WTC11 (cell line): ENCODE measurements at regions not wholly inside any gene's neighbourhood (a gene's known extent, or its start where the extent isn't known, plus 50 kb on each side); places are given as distances from the start of the nearest gene placed in this dataset.
"Not testable (repeated sequence)": the region's sequence is repeated elsewhere in the genome, so short reads cannot be mapped to it uniquely, and the experiment has no call there.

Source experiments
- ATAC-seq: fragments of 200-7000 bp; cut with Tn5 transposase; 2 replicates; pipeline ENCODE4 v1.10.0; 2021; ENCODE audit warnings: mild to moderate bottlenecking, moderate library complexity
- CTCF ChIA-PET: fragments of 300-600 bp; sonication (Branson Sonifier 250); formaldehyde crosslinking; loops from one replicate; lab custom pipeline; 2021; ENCODE audit warnings: antibody characterized with exemption; lab: Charles Lee
- POLR2A ChIA-PET: fragments of 350-600 bp; sonication (Branson Sonifier 250); formaldehyde crosslinking; loops from one replicate; lab custom pipeline; 2021; ENCODE audit warnings: antibody characterized with exemption; lab: Charles Lee
- DNase-seq: peaks from one replicate; pipeline ENCODE4 v3.0.0; 2021; ENCODE audit warnings: low spot score
- H3K27ac Mint-ChIP-seq: 2 replicates; pipeline ENCODE4 v1.8.0; 2021; ENCODE audit warnings: mixed read lengths
- H3K27me3 Mint-ChIP-seq: 2 replicates; pipeline ENCODE4 v1.8.0; 2021; ENCODE audit warnings: low read depth, mild to moderate bottlenecking, moderate library complexity, mixed read lengths
- H3K36me3 Mint-ChIP-seq: 2 replicates; pipeline ENCODE4 v1.8.0; 2021; ENCODE audit warnings: mixed read lengths
- H3K4me1 Mint-ChIP-seq: 2 replicates; pipeline ENCODE4 v1.8.0; 2022; ENCODE audit warnings: mixed read lengths
- H3K4me3 Mint-ChIP-seq: 2 replicates; pipeline ENCODE4 v1.8.0; 2021; ENCODE audit warnings: mild to moderate bottlenecking, moderate library complexity, mixed read lengths
- H3K9me3 Mint-ChIP-seq: 2 replicates; pipeline ENCODE4 v1.8.0; 2021; ENCODE audit warnings: mixed read lengths
- ATF1 ChIP-seq: sonication (generic); formaldehyde crosslinking; IDR thresholded peaks from 2 replicates; pipeline ENCODE4 v1.8.1; 2023; ENCODE audit warnings: mild to moderate bottlenecking, moderate library complexity, missing genetic modification reagents
- ETV6 ChIP-seq: sonication (generic); formaldehyde crosslinking; IDR thresholded peaks from 2 replicates; pipeline ENCODE4 v1.8.1; 2022; ENCODE audit warnings: mild to moderate bottlenecking, missing genetic modification reagents
- FOXK1 ChIP-seq: sonication (generic); formaldehyde crosslinking; IDR thresholded peaks from 2 replicates; pipeline ENCODE4 v1.8.0; 2022; ENCODE audit warnings: mild to moderate bottlenecking, moderate library complexity, missing genetic modification reagents
- FOXP1 ChIP-seq: sonication (generic); formaldehyde crosslinking; IDR thresholded peaks from 2 replicates; pipeline ENCODE4 v1.8.0; 2022; ENCODE audit warnings: missing genetic modification reagents, mild to moderate bottlenecking, moderate library complexity, borderline replicate concordance
- FOXP4 ChIP-seq: sonication (generic); formaldehyde crosslinking; IDR thresholded peaks from 2 replicates; pipeline ENCODE4 v1.8.0; 2022; ENCODE audit warnings: mild to moderate bottlenecking, missing genetic modification reagents
- IRF2 ChIP-seq: sonication (generic); formaldehyde crosslinking; IDR thresholded peaks from 2 replicates; pipeline ENCODE4 v1.8.0; 2022; ENCODE audit warnings: low read depth, missing genetic modification reagents, borderline replicate concordance
- MAX ChIP-seq: sonication (generic); formaldehyde crosslinking; IDR thresholded peaks from 2 replicates; pipeline ENCODE4 v1.8.0; 2022; ENCODE audit warnings: mild to moderate bottlenecking, missing genetic modification reagents
- MLX ChIP-seq: sonication (generic); formaldehyde crosslinking; IDR thresholded peaks from 2 replicates; pipeline ENCODE4 v1.8.1; 2023; ENCODE audit warnings: mild to moderate bottlenecking, missing genetic modification reagents, moderate library complexity
- NR2C2 ChIP-seq: sonication (generic); formaldehyde crosslinking; IDR thresholded peaks from 2 replicates; pipeline ENCODE4 v1.8.0; 2022; ENCODE audit warnings: mild to moderate bottlenecking, missing genetic modification reagents
- NR3C1 ChIP-seq: sonication (generic); formaldehyde crosslinking; conservative IDR thresholded peaks from 2 replicates; pipeline ENCODE4 v1.8.1; 2023; ENCODE audit warnings: low read depth, mild to moderate bottlenecking, missing genetic modification reagents
- PREB ChIP-seq: sonication (generic); formaldehyde crosslinking; IDR thresholded peaks from 2 replicates; pipeline ENCODE4 v1.8.1; 2022; ENCODE audit warnings: mild to moderate bottlenecking, missing genetic modification reagents, moderate library complexity, borderline replicate concordance
- SMAD3 ChIP-seq: sonication (generic); formaldehyde crosslinking; IDR thresholded peaks from 2 replicates; pipeline ENCODE4 v1.8.0; 2022; ENCODE audit warnings: missing genetic modification reagents, mild to moderate bottlenecking, borderline replicate concordance
- STAT6 ChIP-seq: sonication (generic); formaldehyde crosslinking; conservative IDR thresholded peaks from 2 replicates; pipeline ENCODE4 v1.8.1; 2023; ENCODE audit warnings: mild to moderate bottlenecking, low read depth, missing genetic modification reagents, moderate library complexity
- TCF7 ChIP-seq: sonication (generic); formaldehyde crosslinking; IDR thresholded peaks from 2 replicates; pipeline ENCODE4 v1.8.0; 2022; ENCODE audit warnings: mild to moderate bottlenecking, low read depth, missing genetic modification reagents, moderate library complexity
- TEAD4 ChIP-seq: sonication (generic); formaldehyde crosslinking; IDR thresholded peaks from 2 replicates; pipeline ENCODE4 v1.8.0; 2022; ENCODE audit warnings: mild to moderate bottlenecking, missing genetic modification reagents
- ZBTB21 ChIP-seq: sonication (generic); formaldehyde crosslinking; IDR thresholded peaks from 2 replicates; pipeline ENCODE4 v1.8.1; 2023; ENCODE audit warnings: mild to moderate bottlenecking, missing genetic modification reagents, borderline replicate concordance
- ZNF121 ChIP-seq: sonication (generic); formaldehyde crosslinking; IDR thresholded peaks from 2 replicates; pipeline ENCODE4 v1.8.0; 2023; ENCODE audit warnings: missing genetic modification reagents
- ZNF232 ChIP-seq: sonication (generic); formaldehyde crosslinking; IDR thresholded peaks from 2 replicates; pipeline ENCODE4 v1.8.0; 2022; ENCODE audit warnings: mild to moderate bottlenecking, missing genetic modification reagents
- ZNF263 ChIP-seq: sonication (generic); formaldehyde crosslinking; IDR thresholded peaks from 2 replicates; pipeline ENCODE4 v1.8.1; 2022; ENCODE audit warnings: low read depth, mild to moderate bottlenecking, moderate library complexity, missing genetic modification reagents
- ZNF281 ChIP-seq: sonication (generic); formaldehyde crosslinking; IDR thresholded peaks from 2 replicates; pipeline ENCODE4 v1.8.0; 2023; ENCODE audit warnings: mild to moderate bottlenecking, missing genetic modification reagents
- ZNF512 ChIP-seq: sonication (generic); formaldehyde crosslinking; IDR thresholded peaks from 2 replicates; pipeline ENCODE4 v1.8.1; 2022; ENCODE audit warnings: missing genetic modification reagents, borderline replicate concordance

- no peak for TF ChIP-seq ETV6 (CRISPR knock-in tag)
- TF ChIP-seq IRF2 (CRISPR knock-in tag) = no peak
These were observed 209.8 kb upstream of the GJE1 start (continued) for GRCh38 chr6:141922898-141923297.

GRCh38 chr6:141916682-141917505 is 215.8 kb upstream of the GJE1 start:
- POLR2A ChIA-PET, H3K9me3 Mint-ChIP-seq, ATAC-seq, H3K27me3 Mint-ChIP-seq, H3K36me3 Mint-ChIP-seq: not testable (repeated sequence)
- peak; percentile 71 for DNase-seq
- CTCF ChIA-PET = interaction anchor here (1.2 kb wide), 1 partner anchor 155 kb away, joined by 3 read pairs; no protein-coding TSS in a partner anchor
- H3K27ac Mint-ChIP-seq = peak overlapping the region; percentile 88
- H3K4me3 Mint-ChIP-seq = peak overlapping the region; percentile 39
- peaks cover 30% of the 10 kb centered on the region for H3K4me1 Mint-ChIP-seq
- TF ChIP-seq ZNF281 (CRISPR knock-in tag) (peak; percentile 87; the same call in 1 of the 2 replicates), FOXP1 (CRISPR knock-in tag) (peak; percentile 63; the same call in 1 of the 2 replicates), FOXK1 (CRISPR knock-in tag) (peak; percentile 77; the same call in 1 of the 2 replicates), MAX (CRISPR knock-in tag) (0 out of 2 replicates have a peak, but pooled peaks have one; percentile 29), ZBTB21 (CRISPR knock-in tag) (0 out of 2 replicates have a peak, but pooled peaks have one; percentile 36), FOXP4 (CRISPR knock-in tag) (peak; percentile 73; the same call in 1 of the 2 replicates)

- H3K27ac Mint-ChIP-seq = no peak overlapping the region
These were observed 218.1 kb upstream of the GJE1 start for GRCh38 chr6:141914646-141915045.

More at GRCh38 chr6:141914646-141915045, 218.1 kb upstream of the GJE1 start:
- ATAC-seq (no peak), DNase-seq (no peak)
- Mint-ChIP-seq H3K27me3 (no peaks in the 10 kb centered on the region), H3K4me1 (peaks cover 39% of the 10 kb centered on the region), H3K36me3 (peaks cover 8% of the 10 kb centered on the region)
- POLR2A ChIA-PET = no interaction called here
- TF ChIP-seq ZNF512 (CRISPR knock-in tag) = no peak
- TF ChIP-seq MLX (CRISPR knock-in tag) = no peak
- no peak for TF ChIP-seq ATF1 (CRISPR knock-in tag)
- TF ChIP-seq NR3C1 (CRISPR knock-in tag) = no peak
- no peak for TF ChIP-seq TCF7 (CRISPR knock-in tag)
- TF ChIP-seq ZNF232 (CRISPR knock-in tag) = no peak
- no peak for TF ChIP-seq NR2C2 (CRISPR knock-in tag)
- no peak for TF ChIP-seq ZNF121 (CRISPR knock-in tag)
- no peak for TF ChIP-seq ZNF263
- TF ChIP-seq PREB (CRISPR knock-in tag) = no peak
- TF ChIP-seq STAT6 (CRISPR knock-in tag) = no peak
- TF ChIP-seq SMAD3 (CRISPR knock-in tag) = no peak
- TF ChIP-seq TEAD4 (CRISPR knock-in tag) = no peak
- TF ChIP-seq ETV6 (CRISPR knock-in tag) = no peak
- TF ChIP-seq, all 79 proteins: peak for 0
- CTCF ChIA-PET = no interaction called here
- no peak overlapping the region for H3K4me3 Mint-ChIP-seq
- H3K9me3 Mint-ChIP-seq = peaks cover 9% of the 10 kb centered on the region
